ENCODE measurements at regions not wholly inside any gene's neighbourhood (a gene's known extent, or its start where the extent isn't known, plus 50 kb on each side); places are given as distances from the start of the nearest gene placed in this dataset.

DNA sequence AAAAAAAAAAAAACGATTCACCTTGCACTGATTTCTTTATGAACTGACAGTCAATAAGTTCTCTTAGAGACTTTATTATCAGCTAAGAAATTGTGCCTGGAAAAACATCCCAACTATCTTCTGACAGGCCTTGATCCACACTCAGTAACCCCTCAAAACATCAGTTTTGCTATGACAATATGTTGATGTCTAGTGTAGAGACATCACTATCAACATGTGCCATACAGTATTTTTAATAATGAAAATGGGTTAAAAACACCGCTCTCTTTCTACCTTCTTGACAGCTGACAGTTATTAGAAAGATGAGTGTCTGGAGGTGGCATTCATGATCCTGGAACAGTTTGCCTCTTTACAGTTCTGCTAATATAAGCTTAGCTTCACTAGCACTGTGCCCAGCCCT lies 175.8 kb upstream of the TMEM229A start:
- Mint-ChIP-seq H3K27ac (ENCODE audit: unreplicated experiment) (no peak overlapping the region), H3K36me3 (ENCODE audit: insufficient read depth, unreplicated experiment) (no peaks in the 10 kb centered on the region), H3K27me3 (ENCODE audit: insufficient read depth, unreplicated experiment) (no peaks in the 10 kb centered on the region), H3K4me1 (ENCODE audit: low read depth, unreplicated experiment) (no peaks in the 10 kb centered on the region), H3K4me3 (ENCODE audit: unreplicated experiment) (no peak overlapping the region), H3K9me3 (ENCODE audit: unreplicated experiment) (no peaks in the 10 kb centered on the region)
- intact Hi-C loops (cut with micrococcal nuclease; ENCODE audit: unreplicated experiment), result no loop called here
- Histone ChIP-seq H3K36me3 (ENCODE audit: control insufficient read depth, insufficient read depth, low read length) (no peaks in the 10 kb centered on the region), H3K9me3 (no peaks in the 10 kb centered on the region; the same call in 1 of the 2 replicates), H3K27me3 (replicated peaks; ENCODE audit: control insufficient read depth, insufficient read depth, low read length) (no peaks in the 10 kb centered on the region), H3K4me1 (no peaks in the 10 kb centered on the region), H3K4me3 (ENCODE audit: low read depth, low read length) (no peak overlapping the region)
- ChIA-PET POLR2A (no interaction called here), CTCF (no interaction called here)
- BruUV-seq (replicated peaks), result no TSS peak
- TF ChIP-seq, protein P1, sequence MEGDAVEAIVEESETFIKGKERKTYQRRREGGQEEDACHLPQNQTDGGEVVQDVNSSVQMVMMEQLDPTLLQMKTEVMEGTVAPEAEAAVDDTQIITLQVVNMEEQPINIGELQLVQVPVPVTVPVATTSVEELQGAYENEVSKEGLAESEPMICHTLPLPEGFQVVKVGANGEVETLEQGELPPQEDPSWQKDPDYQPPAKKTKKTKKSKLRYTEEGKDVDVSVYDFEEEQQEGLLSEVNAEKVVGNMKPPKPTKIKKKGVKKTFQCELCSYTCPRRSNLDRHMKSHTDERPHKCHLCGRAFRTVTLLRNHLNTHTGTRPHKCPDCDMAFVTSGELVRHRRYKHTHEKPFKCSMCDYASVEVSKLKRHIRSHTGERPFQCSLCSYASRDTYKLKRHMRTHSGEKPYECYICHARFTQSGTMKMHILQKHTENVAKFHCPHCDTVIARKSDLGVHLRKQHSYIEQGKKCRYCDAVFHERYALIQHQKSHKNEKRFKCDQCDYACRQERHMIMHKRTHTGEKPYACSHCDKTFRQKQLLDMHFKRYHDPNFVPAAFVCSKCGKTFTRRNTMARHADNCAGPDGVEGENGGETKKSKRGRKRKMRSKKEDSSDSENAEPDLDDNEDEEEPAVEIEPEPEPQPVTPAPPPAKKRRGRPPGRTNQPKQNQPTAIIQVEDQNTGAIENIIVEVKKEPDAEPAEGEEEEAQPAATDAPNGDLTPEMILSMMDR (IDR thresholded peaks at IDR 0.05; ENCODE audit: insufficient read depth in 1 of 2, low read depth in 1 of 2, low read length in 1 of 2, severe bottlenecking in 1 of 2, unreplicated experiment in 1 of 2), result no peak
- no peak for DNase-seq

DNA sequence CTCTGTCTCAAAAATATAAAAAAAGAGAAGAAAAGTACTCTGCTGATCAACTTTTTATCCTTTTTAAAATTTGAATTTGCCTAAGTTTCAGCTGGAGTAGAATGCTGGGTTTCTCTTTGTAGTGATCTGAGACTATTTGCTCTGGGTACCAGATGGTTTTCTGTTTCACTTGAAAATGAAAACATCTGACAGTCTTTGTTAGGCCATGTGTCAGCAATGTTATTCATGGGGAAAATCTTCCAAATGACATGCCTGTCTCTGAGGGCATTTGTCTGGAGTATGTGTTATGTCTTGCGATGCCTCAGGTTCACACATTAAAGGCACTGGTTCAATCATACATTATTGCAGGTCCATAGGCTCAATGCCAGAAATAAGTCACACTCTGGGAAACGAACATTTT lies 175.3 kb upstream of the TMEM229A start:
- POLR2A ChIA-PET, result no interaction called here
- Mint-ChIP-seq H3K9me3 (ENCODE audit: unreplicated experiment) (no peaks in the 10 kb centered on the region), H3K27me3 (ENCODE audit: insufficient read depth, unreplicated experiment) (no peaks in the 10 kb centered on the region), H3K4me3 (ENCODE audit: unreplicated experiment) (no peak overlapping the region), H3K36me3 (ENCODE audit: insufficient read depth, unreplicated experiment) (no peaks in the 10 kb centered on the region), H3K4me1 (ENCODE audit: low read depth, unreplicated experiment) (no peaks in the 10 kb centered on the region), H3K27ac (ENCODE audit: unreplicated experiment) (no peak overlapping the region)
- CTCF ChIA-PET, result no interaction called here
- intact Hi-C loops (cut with micrococcal nuclease; ENCODE audit: unreplicated experiment), result no loop called here
- no peak for DNase-seq
- no peaks in the 10 kb centered on the region for H3K36me3 ChIP-seq (ENCODE audit: control insufficient read depth, insufficient read depth, low read length)
- H3K9me3 ChIP-seq, result no peaks in the 10 kb centered on the region; the same call in 1 of the 2 replicates
- no peaks in the 10 kb centered on the region for H3K27me3 ChIP-seq (replicated peaks; ENCODE audit: control insufficient read depth, insufficient read depth, low read length)
- no peak overlapping the region for H3K4me3 ChIP-seq (ENCODE audit: low read depth, low read length)
- TF ChIP-seq, protein P1 (IDR thresholded peaks at IDR 0.05; ENCODE audit: insufficient read depth in 1 of 2, low read depth in 1 of 2, low read length in 1 of 2, severe bottlenecking in 1 of 2, unreplicated experiment in 1 of 2), result no peak
- no peaks in the 10 kb centered on the region for H3K4me1 ChIP-seq
- no TSS peak for BruUV-seq (replicated peaks)

DNA sequence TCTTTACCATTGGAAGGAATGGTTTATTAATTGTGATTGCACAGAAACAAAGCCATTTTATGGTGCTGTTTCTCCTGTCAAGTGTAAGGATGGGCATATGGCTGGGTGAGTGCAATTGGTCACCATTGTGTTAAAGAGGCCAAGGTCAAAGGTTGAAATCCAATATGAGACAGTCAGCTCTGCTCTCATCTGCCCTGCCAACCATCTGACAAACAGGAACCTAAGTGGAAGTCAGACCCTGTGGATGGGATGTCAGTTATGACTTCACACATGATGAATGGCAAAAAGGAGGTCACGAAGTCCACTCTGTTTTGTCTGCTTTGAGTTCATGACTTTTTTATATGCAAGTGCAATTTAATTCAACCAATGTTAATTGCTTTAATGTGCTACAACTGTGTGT lies 172.7 kb upstream of the TMEM229A start:
- Histone ChIP-seq H3K27me3 (replicated peaks; ENCODE audit: control insufficient read depth, insufficient read depth, low read length) (no peaks in the 10 kb centered on the region), H3K4me1 (no peaks in the 10 kb centered on the region), H3K9me3 (no peaks in the 10 kb centered on the region), H3K4me3 (ENCODE audit: low read depth, low read length) (no peak overlapping the region), H3K36me3 (ENCODE audit: control insufficient read depth, insufficient read depth, low read length) (no peaks in the 10 kb centered on the region)
- POLR2A ChIA-PET, result no interaction called here
- TF ChIP-seq, protein P1 (IDR thresholded peaks at IDR 0.05; ENCODE audit: insufficient read depth in 1 of 2, low read depth in 1 of 2, low read length in 1 of 2, severe bottlenecking in 1 of 2, unreplicated experiment in 1 of 2), result no peak
- intact Hi-C loops (cut with micrococcal nuclease; ENCODE audit: unreplicated experiment), result no loop called here
- no peak for DNase-seq
- Mint-ChIP-seq H3K9me3 (ENCODE audit: unreplicated experiment) (no peaks in the 10 kb centered on the region), H3K4me3 (ENCODE audit: unreplicated experiment) (no peak overlapping the region), H3K27me3 (ENCODE audit: insufficient read depth, unreplicated experiment) (no peaks in the 10 kb centered on the region), H3K4me1 (ENCODE audit: low read depth, unreplicated experiment) (no peaks in the 10 kb centered on the region), H3K36me3 (ENCODE audit: insufficient read depth, unreplicated experiment) (no peaks in the 10 kb centered on the region), H3K27ac (ENCODE audit: unreplicated experiment) (no peak overlapping the region)
- CTCF ChIA-PET, result no interaction called here
- no TSS peak for BruUV-seq (replicated peaks)

Data from Caco-2 (cell line).